ENCODE measurements at regions not wholly inside any gene's neighbourhood (a gene's known extent, or its start where the extent isn't known, plus 50 kb on each side); places are given as distances from the start of the nearest gene placed in this dataset.

DNA sequence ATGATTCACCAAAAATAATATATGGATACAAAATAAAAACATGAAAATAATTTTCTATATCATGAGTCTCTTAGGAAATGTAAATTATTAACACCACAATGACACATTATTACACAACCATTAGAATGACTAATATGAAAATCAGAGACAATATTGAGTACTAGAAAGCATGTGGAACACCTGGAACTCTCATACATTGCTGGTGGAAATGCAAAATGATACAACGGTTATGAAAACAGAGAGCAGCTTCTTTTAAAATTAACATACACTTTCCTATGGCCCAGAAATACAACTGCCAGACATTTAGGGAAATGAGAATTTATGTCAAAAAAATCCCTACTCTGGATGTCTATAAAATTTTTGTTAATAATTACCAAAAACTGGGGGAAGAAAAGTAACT is 853.3 kb upstream of the MAN1A1 start:
- DNase-seq = no peak

DNA sequence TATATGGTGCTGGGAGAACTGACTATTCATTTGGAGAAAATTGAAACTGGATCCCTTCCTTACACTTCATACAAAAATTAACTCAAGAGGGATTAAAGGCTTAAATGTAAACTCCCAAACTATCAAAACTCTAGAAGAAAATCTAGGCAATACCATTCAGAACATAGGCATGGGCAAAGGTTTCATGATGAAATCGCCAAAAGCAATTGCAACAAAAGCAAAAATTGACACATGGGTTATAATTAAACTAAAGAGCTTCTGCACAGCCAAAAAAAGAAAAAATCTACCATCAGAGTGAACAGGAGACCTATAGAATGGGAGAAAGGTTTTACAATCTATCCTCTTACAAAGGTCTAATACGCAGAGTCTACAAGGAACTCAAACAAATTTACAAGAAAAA is 851.3 kb upstream of the MAN1A1 start:
- DNase-seq = no peak

DNA sequence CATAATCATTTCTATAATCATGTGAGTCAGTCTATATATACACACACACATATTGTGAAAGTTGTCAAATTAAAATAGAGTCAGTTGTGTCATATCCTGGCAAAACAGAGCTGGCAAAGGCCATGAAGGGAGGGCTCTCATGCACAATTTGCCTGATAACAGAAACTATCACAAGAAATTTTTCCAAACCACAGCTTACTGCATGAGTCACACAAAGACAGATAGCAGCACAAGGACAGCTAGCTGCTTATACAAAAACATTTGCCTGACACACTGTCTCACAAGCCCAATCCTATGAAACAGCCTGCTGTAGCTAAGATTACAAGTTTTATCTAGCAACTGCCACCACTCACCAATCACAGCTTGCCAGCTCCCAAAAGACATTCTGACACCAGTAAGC is 848.5 kb upstream of the MAN1A1 start:
- DNase-seq = peak; percentile 81

DNA sequence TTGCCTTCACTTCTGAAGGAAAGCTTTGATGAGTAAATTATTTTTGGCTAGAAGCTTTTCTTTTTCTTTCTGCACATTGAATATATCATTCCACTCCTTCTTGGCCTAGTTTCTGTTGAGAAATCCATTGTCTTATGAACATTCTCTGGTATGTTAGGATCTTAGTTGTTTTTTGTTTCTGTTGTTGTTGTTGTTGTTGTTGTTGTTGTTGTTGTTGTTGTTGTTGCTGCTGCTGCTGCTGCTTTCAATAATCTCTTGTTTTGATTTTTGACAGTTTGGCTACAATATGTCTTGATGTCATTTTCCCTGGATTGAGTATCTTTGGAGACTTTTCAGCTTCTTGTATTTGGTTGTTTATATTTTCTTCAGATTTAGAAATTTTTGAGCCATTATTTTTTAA is 836.5 kb upstream of the MAN1A1 start:
- no peak for DNase-seq

DNA sequence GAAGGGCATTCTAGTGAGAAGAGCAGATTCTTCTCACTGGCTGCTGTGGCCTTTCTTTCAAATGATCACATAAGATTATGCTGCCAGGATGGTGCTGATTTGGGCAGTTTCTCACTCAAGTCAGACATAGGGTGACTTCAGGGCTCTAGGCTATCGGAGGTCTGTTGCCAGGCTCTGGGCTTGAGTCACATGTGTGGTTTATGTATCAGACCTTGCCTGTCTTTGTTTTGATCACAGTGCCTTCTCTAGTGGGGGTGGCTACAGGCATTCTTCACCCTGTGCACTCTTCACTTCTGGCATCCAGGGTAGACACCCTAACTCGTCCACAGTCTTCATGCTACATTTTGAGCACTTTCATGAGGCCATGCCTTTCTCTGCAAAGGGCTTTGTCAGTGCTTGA is 823.7 kb upstream of the MAN1A1 start:
- DNase-seq = no peak

DNA sequence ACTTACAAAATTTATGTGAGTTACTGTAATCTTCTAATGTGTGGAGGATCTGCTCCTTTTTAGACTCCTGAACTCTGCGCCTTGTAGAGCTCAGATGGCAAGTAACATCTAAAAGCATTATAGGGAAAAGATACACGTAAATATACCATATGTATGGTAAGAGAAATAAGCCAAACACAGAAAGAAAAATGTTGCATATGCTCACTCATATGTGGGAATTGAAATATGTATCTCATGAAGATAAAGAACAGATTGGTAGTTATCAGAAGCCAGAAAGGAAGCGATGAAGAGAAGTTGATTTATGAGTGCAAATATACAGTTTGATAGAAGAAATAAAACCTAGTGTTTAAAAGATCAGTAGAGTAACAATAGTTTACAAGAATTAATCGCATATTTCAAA is 815.0 kb upstream of the MAN1A1 start:
- no peak for DNase-seq

DNA sequence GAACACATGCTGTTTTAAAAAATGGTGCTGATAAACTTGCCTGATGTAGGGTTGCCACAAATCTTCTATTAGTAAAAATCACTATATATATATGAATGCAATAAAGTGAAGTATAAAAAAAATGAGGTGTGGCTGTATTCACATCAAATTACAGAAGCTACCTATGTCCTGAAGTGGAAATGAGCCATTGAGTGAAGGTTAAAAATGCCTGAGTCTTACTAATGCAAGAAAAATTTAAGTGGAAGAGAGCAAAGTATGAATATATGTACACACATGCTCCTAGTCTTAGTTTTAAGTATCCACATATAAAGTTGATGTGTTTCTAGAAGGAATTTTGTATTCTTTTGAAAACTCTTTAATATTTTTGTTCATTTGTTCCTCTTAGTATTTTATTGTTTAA is 808.3 kb upstream of the MAN1A1 start:
- peak; percentile 1 for DNase-seq

DNA sequence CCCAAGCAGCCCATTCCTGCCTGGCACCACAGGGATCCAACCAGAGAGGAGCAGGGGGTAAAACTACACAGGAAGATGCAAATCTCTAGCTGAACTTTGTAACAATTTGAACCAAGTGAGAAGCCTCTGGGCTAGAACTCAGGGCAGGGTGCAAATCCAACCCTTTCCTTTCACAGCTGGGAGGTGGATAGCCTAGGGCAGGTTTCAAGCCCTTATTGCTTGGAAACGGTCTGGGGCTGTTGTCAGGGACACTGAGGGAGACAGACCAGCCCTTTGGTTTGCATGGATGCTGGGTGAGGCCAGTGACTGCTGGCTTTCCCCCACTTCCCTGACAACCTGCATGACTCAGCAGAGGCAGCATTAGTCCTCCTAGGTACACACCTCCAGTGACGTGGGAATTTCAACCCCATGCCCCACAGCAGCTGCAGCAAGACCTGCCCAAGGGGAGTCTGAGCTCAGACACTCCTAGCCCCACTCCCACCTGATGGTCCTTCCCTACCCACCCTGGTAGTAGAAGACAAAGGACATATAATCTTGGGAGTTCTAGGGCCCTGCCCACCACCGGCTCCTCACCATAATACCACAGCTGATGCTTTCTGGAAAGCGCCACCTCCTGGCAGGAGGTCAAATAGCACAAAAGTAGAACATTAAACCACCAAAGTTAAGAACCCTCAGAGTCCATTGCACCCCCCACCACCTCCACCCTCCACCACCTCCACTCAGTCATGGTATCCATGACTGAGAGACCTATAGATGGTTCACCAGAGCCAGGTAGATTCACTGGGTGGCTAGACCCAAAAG is 797.7 kb upstream of the MAN1A1 start:
- DNase-seq = no peak

DNA sequence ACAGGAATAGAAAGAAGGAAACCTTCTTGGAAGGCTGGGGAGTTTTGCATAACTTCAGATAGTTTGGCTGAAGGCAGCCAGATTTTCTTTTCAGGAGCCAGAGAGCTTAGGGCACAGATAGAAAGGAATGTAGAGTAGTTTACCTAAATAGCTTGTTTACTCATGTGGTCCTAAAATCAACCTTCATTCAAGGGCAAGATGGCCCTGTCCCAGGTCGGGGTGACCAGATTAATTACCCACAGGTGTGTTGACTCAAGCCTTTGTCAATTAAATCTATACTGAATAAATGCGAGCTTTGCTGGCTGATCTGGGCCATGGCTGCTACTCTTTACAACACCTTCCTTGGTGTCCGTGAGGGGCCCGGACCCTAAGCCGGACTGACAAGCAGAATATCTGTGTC is 792.0 kb upstream of the MAN1A1 start:
- DNase-seq = no peak

DNA sequence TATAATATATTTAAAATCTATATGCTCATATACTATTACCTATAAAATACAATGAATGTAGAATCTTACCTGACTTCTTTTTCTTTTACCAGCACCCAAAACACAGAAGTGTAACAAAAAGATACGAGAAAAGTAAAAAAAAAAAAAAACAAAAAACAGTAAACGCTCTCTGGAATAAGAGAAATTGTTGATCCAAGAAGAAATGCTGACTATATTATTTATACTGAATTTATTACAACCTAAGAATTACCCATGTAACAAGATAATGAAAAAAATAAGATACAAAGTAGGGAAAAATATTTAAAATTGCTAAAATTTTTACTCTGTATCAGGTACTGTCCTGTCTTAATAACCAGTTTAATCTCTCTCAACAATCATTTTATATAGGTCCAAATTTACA is 787.9 kb upstream of the MAN1A1 start:
- no peak for DNase-seq

DNA sequence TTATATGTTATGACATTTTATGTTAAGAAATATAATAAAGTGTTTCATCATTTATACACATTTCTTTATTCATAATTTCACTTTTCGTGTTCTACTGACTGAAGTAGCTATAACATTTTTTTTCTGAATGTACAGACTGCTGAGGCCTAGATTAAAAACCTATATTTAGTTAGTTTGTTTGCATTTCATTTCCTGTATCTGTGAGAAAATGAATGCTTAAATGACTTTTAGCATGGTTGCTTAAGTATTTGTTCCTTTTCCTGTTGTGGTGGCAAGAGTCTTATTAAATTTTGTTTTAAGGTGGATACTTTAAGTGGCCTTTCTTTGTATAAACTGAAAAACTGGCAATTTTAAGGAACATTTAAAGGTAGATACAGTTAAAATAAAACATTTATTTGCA is 779.7 kb upstream of the MAN1A1 start:
- DNase-seq = no peak

DNA sequence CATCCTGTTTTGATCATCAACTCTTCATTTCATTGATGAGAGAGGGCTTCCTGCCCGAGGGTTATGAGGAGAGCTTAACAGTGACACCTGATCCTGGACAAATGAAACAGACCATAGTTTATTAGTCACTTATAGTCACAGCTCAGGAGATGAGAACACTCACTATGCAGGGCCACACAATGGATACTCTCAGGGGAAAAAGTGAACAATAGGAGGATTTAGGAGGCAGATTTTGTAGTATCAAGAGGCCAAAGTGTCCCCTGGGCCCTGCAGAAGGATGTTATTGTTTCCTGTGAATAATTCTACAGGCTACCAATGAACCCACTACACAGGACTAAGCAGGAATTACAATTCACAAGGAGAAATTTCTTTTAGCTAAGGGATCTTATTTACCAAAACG is 772.8 kb upstream of the MAN1A1 start:
- no peak for DNase-seq

DNA sequence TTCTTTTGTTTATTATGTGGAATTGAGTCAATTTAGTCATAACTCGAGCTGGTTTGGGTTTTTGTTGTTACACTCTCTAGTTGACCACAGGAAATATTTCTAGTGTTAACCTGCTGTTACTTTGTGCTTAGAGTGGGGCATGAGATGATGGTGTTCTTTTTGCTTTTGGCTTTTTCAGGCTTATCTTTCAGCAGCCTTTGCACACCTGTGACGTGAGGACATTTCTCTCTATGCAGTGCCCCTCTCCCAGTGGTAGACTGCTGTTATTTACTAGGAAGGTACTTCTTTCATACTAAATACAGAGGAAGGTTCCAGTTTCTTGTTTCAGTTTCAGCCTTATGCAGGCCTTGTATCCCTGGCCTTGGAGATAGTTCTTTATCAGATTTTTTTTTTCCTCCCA is 766.8 kb upstream of the MAN1A1 start:
- no peak for DNase-seq

DNA sequence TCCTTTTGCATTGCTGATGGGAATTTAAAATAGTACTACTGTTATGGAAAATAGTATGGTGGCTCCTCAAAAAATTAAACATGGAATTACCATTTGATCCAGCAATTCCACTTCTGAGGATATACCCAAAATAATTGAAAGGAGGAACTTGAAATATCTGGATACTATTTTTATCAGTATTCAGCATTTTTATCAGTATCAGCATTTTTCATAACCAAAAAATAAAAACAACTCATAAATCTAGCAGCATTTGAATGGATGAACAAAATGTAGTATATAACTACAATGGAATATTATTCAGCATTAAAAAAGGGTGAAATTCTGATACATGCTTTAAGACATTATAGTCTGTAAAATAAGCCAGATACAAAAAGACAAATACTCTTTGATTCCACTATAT is 763.4 kb upstream of the MAN1A1 start:
- DNase-seq = no peak

DNA sequence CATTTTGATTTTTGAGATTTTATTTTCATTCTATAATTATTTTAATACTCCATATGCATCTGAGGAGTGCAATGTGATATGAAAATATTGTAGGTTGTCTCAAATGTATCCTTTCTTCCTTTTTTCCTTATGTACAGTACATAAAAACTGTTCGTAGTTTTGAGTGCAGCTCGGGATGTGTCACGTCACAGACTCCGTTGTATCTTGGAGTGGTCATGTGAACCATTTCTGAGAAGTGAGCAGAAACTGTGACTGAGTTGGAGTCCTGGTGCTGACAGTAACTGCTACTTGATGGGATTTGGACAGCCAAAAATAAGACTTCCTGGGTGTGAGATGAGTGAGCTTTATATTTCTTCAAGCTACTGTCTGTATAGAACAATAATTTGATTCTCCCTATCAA is 761.4 kb upstream of the MAN1A1 start:
- DNase-seq = no peak

DNA sequence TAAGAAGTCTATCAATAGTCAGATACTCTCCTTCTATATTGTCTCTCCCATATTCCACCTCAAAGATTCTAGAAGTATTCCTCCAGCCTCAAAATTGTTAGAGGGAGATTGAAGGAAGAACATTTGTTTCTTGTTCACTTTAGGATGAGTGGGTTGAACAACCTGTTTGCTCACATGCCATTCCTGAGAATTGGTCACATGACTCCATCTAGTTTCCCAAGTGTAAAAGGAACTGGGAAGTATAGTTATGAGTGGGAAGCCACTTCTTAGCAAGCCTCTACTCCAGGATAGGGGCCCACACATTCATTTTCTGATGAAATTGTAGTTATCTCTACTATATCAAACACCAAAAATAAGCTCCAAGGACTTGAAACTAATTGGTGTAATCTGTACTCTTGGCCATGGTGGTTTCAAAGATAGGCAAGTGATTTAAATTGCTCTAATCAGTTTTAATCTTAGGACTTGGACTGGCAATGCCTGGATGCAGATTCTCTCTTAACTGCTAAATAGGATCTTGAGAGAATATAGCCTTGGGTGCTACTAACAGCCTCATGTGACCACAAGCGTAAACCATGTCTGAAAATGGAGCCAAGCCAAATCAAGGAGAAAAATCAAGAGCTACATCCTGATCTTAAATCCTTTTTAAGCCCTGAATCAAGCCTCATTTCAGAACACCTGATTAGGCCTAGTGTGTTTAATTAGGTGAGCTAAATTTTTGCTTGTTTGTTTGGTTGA is 758.7 kb upstream of the MAN1A1 start:
- DNase-seq = no peak

DNA sequence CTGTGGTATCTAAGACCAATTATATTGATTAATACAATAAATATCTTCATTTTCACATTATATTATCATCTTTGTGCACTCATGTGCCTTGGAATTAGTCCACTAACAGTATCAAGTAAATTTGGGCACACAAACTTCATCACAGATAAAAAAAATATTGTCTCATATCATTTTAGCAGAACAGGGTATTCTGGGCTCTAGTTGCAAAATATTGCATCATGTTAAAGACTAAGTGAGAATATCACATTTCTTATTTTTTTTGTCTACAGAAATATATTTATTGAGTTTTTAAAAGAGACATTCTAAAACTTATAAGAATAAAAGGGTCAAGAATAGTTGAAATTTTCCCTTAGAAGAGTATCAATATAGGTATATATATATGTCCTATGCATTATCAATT is 754.1 kb upstream of the MAN1A1 start:
- DNase-seq = no peak

DNA sequence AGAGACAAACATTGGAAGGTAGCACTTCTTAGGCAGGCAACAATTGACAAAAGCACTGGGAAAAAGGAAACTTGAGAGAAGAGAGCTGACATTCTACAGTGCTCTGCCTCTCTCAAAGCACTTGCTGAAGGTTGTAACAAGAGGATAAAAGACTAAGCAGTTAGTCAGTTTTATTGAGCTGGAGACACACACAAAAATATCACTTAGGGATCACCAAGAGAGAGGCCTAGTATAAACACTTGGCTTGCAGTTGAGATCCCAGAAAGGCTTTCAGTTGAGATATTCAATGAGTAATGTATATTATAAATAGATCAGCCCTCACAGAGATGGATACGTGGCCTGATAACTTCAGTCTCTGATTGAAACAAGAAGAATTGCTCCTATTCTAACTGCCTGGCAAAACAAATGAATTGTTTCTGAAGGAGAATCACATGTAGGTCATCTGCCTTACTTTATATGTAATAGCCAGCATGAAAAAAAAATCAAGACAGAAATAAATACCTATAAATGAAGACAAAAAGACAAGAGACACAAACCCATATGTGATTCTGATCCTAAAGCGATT is 747.2 kb upstream of the MAN1A1 start:
- no peak for DNase-seq

DNA sequence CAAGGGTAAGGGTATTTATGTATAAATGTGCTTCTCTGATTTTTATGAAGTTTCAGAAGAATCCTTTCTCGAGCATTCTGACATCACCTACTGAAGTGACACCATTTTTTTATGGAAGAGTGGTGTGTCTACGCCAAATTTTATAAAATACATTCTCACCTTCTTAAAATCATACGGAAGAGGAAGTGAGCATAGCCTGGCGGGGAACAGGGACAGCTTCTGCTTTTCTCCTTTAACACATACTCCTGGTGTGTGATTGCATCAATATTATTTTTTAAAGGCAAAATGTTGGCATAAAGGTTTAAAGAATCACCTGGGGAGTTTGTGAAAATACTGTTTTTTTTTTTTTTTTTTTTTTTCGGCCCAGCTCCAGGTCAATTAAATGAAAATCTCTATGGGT is 733.6 kb upstream of the MAN1A1 start:
- DNase-seq = no peak

DNA sequence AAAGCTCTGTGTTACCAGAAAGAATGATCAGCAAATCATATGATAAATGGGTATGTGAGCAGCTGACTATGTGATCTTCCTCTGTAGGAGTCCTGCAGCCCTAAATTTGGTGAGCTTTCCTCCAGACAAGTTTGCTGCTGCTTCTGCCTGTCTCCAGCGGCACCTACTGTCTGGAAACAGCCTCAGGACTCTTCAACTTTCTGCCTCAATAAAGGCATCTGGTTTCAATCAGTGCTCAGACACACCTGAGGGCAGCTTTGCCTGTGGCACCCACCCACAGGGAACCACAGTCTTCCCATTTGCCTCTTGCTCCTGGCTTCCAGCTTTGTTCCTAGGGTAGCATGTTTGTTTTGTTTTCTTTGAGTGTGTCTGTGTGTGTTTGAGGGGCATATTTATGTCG is 727.9 kb upstream of the MAN1A1 start:
- no peak for DNase-seq

DNA sequence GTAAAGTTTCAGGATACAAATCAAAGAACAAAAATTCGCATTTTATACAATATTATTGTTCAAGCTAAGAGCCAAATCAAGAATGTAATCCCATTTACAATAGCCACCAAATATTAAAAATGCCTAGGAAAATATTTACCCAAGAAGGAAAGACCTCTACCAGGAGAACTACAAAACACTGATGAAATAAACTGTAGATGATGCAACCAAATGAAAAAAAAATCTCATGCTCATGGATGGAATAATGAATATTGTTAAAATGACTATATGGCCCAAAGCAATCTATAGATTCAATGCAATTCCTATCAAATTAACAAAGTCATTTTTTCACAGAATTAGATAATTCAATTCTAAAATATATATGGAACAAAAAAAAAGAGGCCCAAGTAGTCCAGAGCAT is 708.8 kb upstream of the MAN1A1 start:
- DNase-seq = no peak

DNA sequence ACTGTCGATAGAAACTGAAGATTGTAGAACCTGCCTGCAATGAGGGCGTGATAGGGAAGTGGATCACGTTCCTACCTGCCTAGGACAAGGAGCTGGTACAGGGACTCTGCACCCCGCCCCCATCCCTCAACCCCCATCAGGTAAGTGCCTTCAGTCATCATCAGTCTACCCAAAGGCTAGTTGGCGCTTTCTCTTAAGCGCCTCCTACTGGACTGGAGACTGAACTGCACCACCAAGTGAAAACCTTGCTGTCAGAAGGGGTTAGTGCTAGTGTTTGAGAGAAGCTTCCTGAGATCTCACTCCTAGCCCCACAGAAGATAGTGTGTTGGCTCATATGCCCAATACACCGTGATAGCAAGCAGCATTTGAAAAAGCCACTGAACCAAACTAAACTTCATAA is 706.5 kb upstream of the MAN1A1 start:
- no peak for DNase-seq

DNA sequence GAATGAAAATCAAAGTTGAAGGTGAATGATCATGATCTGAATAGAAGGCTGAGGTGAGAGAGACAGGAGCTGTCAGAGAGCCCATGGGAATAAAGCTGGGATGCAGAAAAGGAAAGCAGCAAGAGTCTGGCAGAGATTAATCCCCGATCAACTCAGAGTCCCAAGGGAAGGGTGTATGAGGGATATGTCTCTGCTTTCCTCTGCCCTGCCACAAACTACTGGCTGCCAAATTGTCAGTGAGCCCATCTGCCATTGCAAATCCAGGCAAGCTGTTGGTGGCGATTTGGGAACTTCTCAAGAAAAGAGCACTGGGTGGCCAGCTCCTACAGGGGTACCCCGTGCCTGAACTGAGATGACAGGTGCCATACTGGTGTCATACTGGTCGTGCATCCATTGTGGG is 705.5 kb upstream of the MAN1A1 start:
- no peak for DNase-seq

DNA sequence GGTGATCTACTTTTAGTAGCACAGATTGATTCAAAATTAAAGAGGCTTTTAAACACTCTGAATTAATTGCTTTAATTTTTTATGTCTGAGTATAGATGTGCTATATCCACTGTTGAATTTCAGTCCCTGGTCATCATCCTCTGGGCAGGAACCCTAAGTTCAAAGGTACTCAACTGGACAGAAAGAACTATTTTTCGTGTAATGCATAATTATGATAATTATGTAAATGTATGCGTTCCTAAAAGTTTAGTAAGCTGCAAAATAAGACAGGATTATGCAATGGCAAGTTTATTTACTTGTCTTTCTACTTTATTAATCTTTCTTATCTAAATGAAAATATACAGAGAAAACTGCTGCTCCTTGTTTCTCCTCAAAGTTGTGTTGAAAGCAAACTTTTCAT is 690.1 kb upstream of the MAN1A1 start:
- no peak for DNase-seq

DNA sequence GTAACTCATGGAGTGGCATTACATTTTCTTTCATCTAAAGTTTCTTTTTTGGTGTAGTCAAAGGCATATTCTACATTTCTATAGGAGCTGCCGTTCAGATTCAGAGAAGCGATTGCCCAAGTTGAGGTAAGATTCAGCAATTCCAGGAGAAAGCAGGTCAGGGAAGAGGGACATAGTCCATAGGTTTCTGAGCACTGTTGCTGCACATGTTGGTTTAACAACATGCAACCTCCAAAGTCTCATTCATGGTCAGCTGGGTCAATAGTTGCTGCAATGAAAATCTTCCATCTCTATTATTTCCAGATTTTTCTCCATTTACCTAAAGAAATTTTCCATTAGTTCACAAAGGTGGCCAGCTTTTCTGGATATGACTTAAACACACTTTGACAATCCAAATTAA is 682.3 kb upstream of the MAN1A1 start:
- no peak for DNase-seq

Measured in NCI-H226 (cell line).